Lung (tissue), 11 donors: ENCODE measurements at regions not wholly inside any gene's neighbourhood (a gene's known extent, or its start where the extent isn't known, plus 50 kb on each side); places are given as distances from the start of the nearest gene placed in this dataset.

Source experiments
- ATAC-seq: fragments of 200-7000 bp; cut with Tn5 transposase; one replicate; pipeline ENCODE4 v1.9.1; 2020; ENCODE audit warnings: moderate number of reproducible peaks; ENCODE audit not compliant: insufficient read depth, low FRiP score
- DNase-seq, 3 donors: peaks; one replicate each; pipeline ENCODE4 v3.0.0-alpha.2; 2013 to 2017
- H3K27ac ChIP-seq, 2 donors: one replicate each; pipeline ENCODE4 v1.5.1; 2013; ENCODE audit warnings: mild to moderate bottlenecking in 2 of 2, moderate library complexity in 2 of 2, control low read depth in 1 of 2, inconsistent platforms in 1 of 2, low read depth in 1 of 2, low read length in 1 of 2
- H3K27me3 ChIP-seq, 3 donors: one replicate each; pipeline ENCODE4 v1.5.1; 2013; ENCODE audit warnings: low read length in 2 of 3; ENCODE audit not compliant: control insufficient read depth in 3 of 3, insufficient read depth in 3 of 3
- H3K36me3 ChIP-seq, 4 donors: one replicate each; pipeline ENCODE4 v1.5.1; 2013; ENCODE audit warnings: low read length in 4 of 4, mild to moderate bottlenecking in 1 of 4, moderate library complexity in 1 of 4; ENCODE audit not compliant: control insufficient read depth in 4 of 4, insufficient read depth in 4 of 4
- H3K4me1 ChIP-seq, 5 donors: one replicate each; pipeline ENCODE4 v1.5.1; 2013; ENCODE audit warnings: low read length in 5 of 5, mild to moderate bottlenecking in 2 of 5, moderate library complexity in 1 of 5; ENCODE audit not compliant: control insufficient read depth in 5 of 5, insufficient read depth in 5 of 5
- H3K4me3 ChIP-seq: one replicate; pipeline ENCODE4 v1.5.1; 2013; ENCODE audit warnings: mild to moderate bottlenecking, control low read depth, moderate library complexity
- H3K9ac ChIP-seq, 2 donors: one replicate each; pipeline ENCODE4 v1.5.1; 2013; ENCODE audit warnings: low read length in 2 of 2, control low read depth in 1 of 2; ENCODE audit not compliant: insufficient read depth in 1 of 2
- H3K9me3 ChIP-seq, 4 donors: one replicate each; pipeline ENCODE4 v1.5.1; 2013; ENCODE audit warnings: low read length in 3 of 4, mild to moderate bottlenecking in 1 of 4, moderate library complexity in 1 of 4; ENCODE audit not compliant: control insufficient read depth in 4 of 4, insufficient read depth in 3 of 4
- CTCF ChIP-seq: IDR thresholded peaks from 2 replicates; pipeline ENCODE4 v1.5.1; 2012; ENCODE audit warnings: mild to moderate bottlenecking; ENCODE audit errors: control extremely low read depth, extremely low read depth
- WGBS, 2 donors: extraction: QIAGEN DNeasy Blood & Tissue Kit; methylation state at CpG; one replicate each; pipeline ENCODE4 v1.1.7; 2013; 5-methylcytosine and 5-hydroxymethylcytosine counted together
- donor health status: control.
- donor health status: control.
- donor health status: Bipolar disorder and iron deficiency.
- donor health status: healthy.
- donor health status: DM: yes; HTN: yes; CAD: no.

- ATAC-seq: no peak
These were observed 278.2 kb downstream of the BRD1 start for GRCh38 chr22:49549256-49550140.

GRCh38 chr22:49548356-49549202 is 279.1 kb downstream of the BRD1 start:
- 47 to 77% methylated on average over 17 of the region's 17 CpGs for WGBS, 2 donors
- Histone ChIP-seq H3K9me3 (peaks cover 0 to 25% (median 0%) of the 10 kb centered on the region in 4 donors), H3K36me3 (no peaks in the 10 kb centered on the region), H3K27ac (no peak overlapping the region), H3K9ac (no peak overlapping the region), H3K4me1 (peaks cover 0 to 10% (median 0%) of the 10 kb centered on the region in 5 donors), H3K4me3 (no peak overlapping the region), H3K27me3 (peaks cover 0 to 3% (median 0%) of the 10 kb centered on the region in 3 donors)
- no peak for TF ChIP-seq CTCF
- ATAC-seq: no peak
- DNase-seq: peak; percentile 19 to 69 (median 50)

More at GRCh38 chr22:49549256-49550140, 278.2 kb downstream of the BRD1 start:
- peaks cover 0 to 10% (median 0%) of the 10 kb centered on the region in 5 donors for H3K4me1 ChIP-seq
- no peak for DNase-seq
- no peaks in the 10 kb centered on the region for H3K36me3 ChIP-seq
- peaks cover 0 to 1% (median 0%) of the 10 kb centered on the region in 3 donors for H3K27me3 ChIP-seq
- no peak overlapping the region for H3K9ac ChIP-seq
- WGBS, 2 donors: 82 to 89% methylated on average over 22 of the region's 22 CpGs
- H3K27ac ChIP-seq: no peak overlapping the region
- TF ChIP-seq CTCF: no peak
- H3K4me3 ChIP-seq: no peak overlapping the region
- H3K9me3 ChIP-seq: peaks cover 0 to 25% (median 0%) of the 10 kb centered on the region in 4 donors

- Histone ChIP-seq H3K4me1 (peaks cover 0 to 10% (median 0%) of the 10 kb centered on the region in 5 donors), H3K27me3 (peaks cover 0 to 3% (median 0%) of the 10 kb centered on the region in 3 donors), H3K36me3 (no peaks in the 10 kb centered on the region), H3K9me3 (peaks cover 0 to 25% (median 0%) of the 10 kb centered on the region in 4 donors), H3K9ac (no peak overlapping the region), H3K27ac (no peak overlapping the region), H3K4me3 (no peak overlapping the region)
- ATAC-seq (no peak), DNase-seq (no peak)
- WGBS, 2 donors: 76 to 94% methylated on average over 15 to 16 of the region's 16 CpGs
- no peak for TF ChIP-seq CTCF
These were observed 279.9 kb downstream of the BRD1 start for GRCh38 chr22:49547751-49548239.
